Upper lobe of left lung (tissue), 6 donors: ENCODE measurements at regions not wholly inside any gene's neighbourhood (a gene's known extent, or its start where the extent isn't known, plus 50 kb on each side); places are given as distances from the start of the nearest gene placed in this dataset.

Experiments
- ATAC-seq, 2 donors: fragments of 200-7000 bp; cut with Tn5 transposase; one replicate each; pipeline ENCODE4 v1.9.1; 2022; ENCODE audit warnings: mild to moderate bottlenecking in 2 of 2, moderate library complexity in 2 of 2; ENCODE audit not compliant: low FRiP score in 2 of 2
- DNase-seq, 2 donors: peaks; one replicate each; pipeline ENCODE4 v3.0.0-alpha.2; 2019 to 2020
- H3K27ac ChIP-seq, 4 donors: fragments of 200-600 bp; sonication (generic); one replicate each; pipeline ENCODE4 v1.5.1; 2016 to 2019
- H3K27me3 ChIP-seq, 4 donors: fragments of 200-600 bp; sonication (generic); one replicate each; pipeline ENCODE4 v1.5.1; 2017 to 2019
- H3K36me3 ChIP-seq, 4 donors: fragments of 200-600 bp; sonication (generic); one replicate each; pipeline ENCODE4 v1.5.1; 2016 to 2019
- H3K4me1 ChIP-seq, 4 donors: fragments of 200-600 bp; sonication (generic); one replicate each; pipeline ENCODE4 v1.5.1; 2018 to 2019
- H3K4me3 ChIP-seq, 4 donors: fragments of 200-600 bp; sonication (generic); one replicate each; pipeline ENCODE4 v1.5.1; 2017 to 2019; ENCODE audit warnings: mild to moderate bottlenecking in 2 of 4, moderate library complexity in 1 of 4
- H3K9me3 ChIP-seq, 4 donors: fragments of 200-600 bp; sonication (generic); one replicate each; pipeline ENCODE4 v1.5.1; 2018 to 2019
- CTCF ChIP-seq, 6 experiments: fragments of 450-650 bp in 4 of 6; fragments of 200-600 bp in 2 of 6; sonication (generic) in 2 of 6; IDR thresholded peaks; one replicate each; pipeline ENCODE4 v1.5.1; 2016 to 2019; ENCODE audit warnings: antibody characterized with exemption in 6 of 6
- EP300 ChIP-seq, 4 donors: sonication (generic); formaldehyde crosslinking; IDR thresholded peaks; one replicate each; pipeline ENCODE4 v1.5.1; 2017; ENCODE audit warnings: antibody characterized with exemption in 4 of 4, control low read depth in 2 of 4
- POLR2A ChIP-seq, 4 donors: fragments of 450-650 bp; IDR thresholded peaks; one replicate each; pipeline ENCODE4 v1.5.1; 2016 to 2017; ENCODE audit warnings: antibody characterized with exemption in 4 of 4, mild to moderate bottlenecking in 2 of 4
- POLR2AphosphoS5 ChIP-seq, 2 donors: sonication (generic); formaldehyde crosslinking; IDR thresholded peaks; one replicate each; pipeline ENCODE4 v1.5.1; 2017; ENCODE audit warnings: antibody characterized with exemption in 2 of 2
- WGBS, 2 donors: methylation state at CpG; one replicate each; pipeline ENCODE4 v1.1.5; 2017 to 2018; 5-methylcytosine and 5-hydroxymethylcytosine counted together
- donor health status: DM: no; HTN: no; CAD: no; lungs with moderate emphysema.
- donor health status: DM: no; HTN: yes; CAD: no; lungs with severe emphysema.

DNA sequence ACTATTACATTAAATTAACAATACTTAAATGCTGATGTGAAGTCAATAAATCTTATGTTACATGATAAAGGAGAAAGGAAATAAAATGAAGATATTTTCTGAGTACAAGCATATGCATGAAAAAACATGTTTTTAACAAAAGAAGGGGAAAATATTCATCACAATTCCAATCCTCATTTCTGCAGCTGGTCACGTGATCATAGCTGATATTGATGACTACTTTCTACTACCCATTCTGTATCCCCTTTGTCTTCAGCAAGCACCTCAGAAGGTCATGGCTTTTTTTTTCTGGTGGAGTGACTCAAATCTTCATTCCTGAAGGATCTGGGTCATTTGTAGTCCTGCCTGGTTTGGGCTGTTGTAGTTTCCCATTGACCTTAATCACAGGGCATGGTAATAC lies 90.9 kb downstream of the CDO1 start:
- TF ChIP-seq POLR2A (IDR thresholded peaks at IDR 0.05) (no peak), POLR2AphosphoS5 (IDR thresholded peaks at IDR 0.05) (no peak), CTCF (IDR thresholded peaks at IDR 0.05) (no peak), EP300 (IDR thresholded peaks at IDR 0.05) (no peak)
- no peak overlapping the region for H3K4me3 ChIP-seq
- ATAC-seq (no peak), DNase-seq (no peak)
- H3K4me1 ChIP-seq, result no peaks in the 10 kb centered on the region
- 81 to 98% methylated on average over 1 of the region's 1 CpG for WGBS, 2 donors
- H3K27me3 ChIP-seq, result no peaks in the 10 kb centered on the region
- H3K27ac ChIP-seq, result no peak overlapping the region
- no peaks in the 10 kb centered on the region for H3K36me3 ChIP-seq
- no peaks in the 10 kb centered on the region for H3K9me3 ChIP-seq

- H3K27ac ChIP-seq, result no peak overlapping the region
- no peak for DNase-seq
- 53 to 70% methylated on average over 2 of the region's 2 CpGs for whole genome bisulfite sequencing, 2 donors
- TF ChIP-seq EP300 (IDR thresholded peaks at IDR 0.05), result no peak
- no peak for TF ChIP-seq POLR2A (IDR thresholded peaks at IDR 0.05)
- no peak for TF ChIP-seq POLR2AphosphoS5 (IDR thresholded peaks at IDR 0.05)
- no peak for TF ChIP-seq CTCF (IDR thresholded peaks at IDR 0.05)
- no peak overlapping the region for H3K4me3 ChIP-seq
- no peaks in the 10 kb centered on the region for H3K27me3 ChIP-seq
- ATAC-seq, result no peak
- H3K36me3 ChIP-seq, result no peaks in the 10 kb centered on the region
- no peaks in the 10 kb centered on the region for H3K4me1 ChIP-seq
- no peaks in the 10 kb centered on the region for H3K9me3 ChIP-seq
Observed at GRCh38 chr5:115723220-115723619, 93.2 kb downstream of the CDO1 start.

GRCh38 chr5:115720888-115721287 lies 95.1 kb upstream of the TMED7 start:
- H3K9me3 ChIP-seq, result no peaks in the 10 kb centered on the region
- DNase-seq (no peak), ATAC-seq (peak in 1 of 2 donors; percentile 29)
- TF ChIP-seq EP300 (IDR thresholded peaks at IDR 0.05) (no peak), CTCF (IDR thresholded peaks at IDR 0.05) (no peak), POLR2A (IDR thresholded peaks at IDR 0.05) (no peak), POLR2AphosphoS5 (IDR thresholded peaks at IDR 0.05) (no peak)
- no peaks in the 10 kb centered on the region for H3K27me3 ChIP-seq
- no peak overlapping the region for H3K4me3 ChIP-seq
- no peaks in the 10 kb centered on the region for H3K36me3 ChIP-seq
- 58 to 60% methylated on average over 2 of the region's 2 CpGs for WGBS, 2 donors
- H3K27ac ChIP-seq, result no peak overlapping the region
- no peaks in the 10 kb centered on the region for H3K4me1 ChIP-seq

GRCh38 chr5:115718927-115719326 lies 93.1 kb upstream of the TMED7 start:
- no peak overlapping the region for H3K27ac ChIP-seq
- no peaks in the 10 kb centered on the region for H3K4me1 ChIP-seq

More at GRCh38 chr5:115718927-115719326, 93.1 kb upstream of the TMED7 start:
- Histone ChIP-seq H3K36me3 (no peaks in the 10 kb centered on the region), H3K9me3 (no peaks in the 10 kb centered on the region), H3K4me3 (no peak overlapping the region), H3K27me3 (no peaks in the 10 kb centered on the region)
- DNase-seq, result no peak
- TF ChIP-seq CTCF (IDR thresholded peaks at IDR 0.05), result no peak
- TF ChIP-seq POLR2A (IDR thresholded peaks at IDR 0.05), result no peak
- TF ChIP-seq EP300 (IDR thresholded peaks at IDR 0.05), result no peak
- no peak for TF ChIP-seq POLR2AphosphoS5 (IDR thresholded peaks at IDR 0.05)
- no peak for ATAC-seq
- 60 to 86% methylated on average over 2 of the region's 2 CpGs for WGBS, 2 donors
